ENCODE measurements at regions not wholly inside any gene's neighbourhood (a gene's known extent, or its start where the extent isn't known, plus 50 kb on each side); places are given as distances from the start of the nearest gene placed in this dataset.

GRCh38 chr9:90996154-90997065 lies 194.8 kb downstream of the SYK start:
- Mint-ChIP-seq H3K9me3 (peaks cover 23% of the 10 kb centered on the region), H3K36me3 (ENCODE audit: low read depth) (no peaks in the 10 kb centered on the region), H3K4me1 (no peaks in the 10 kb centered on the region), H3K4me3 (no peak overlapping the region), H3K27ac (no peak overlapping the region), H3K27me3 (ENCODE audit: low read depth) (no peaks in the 10 kb centered on the region)
- no peak for TF ChIP-seq CTCF (IDR thresholded peaks at IDR 0.05; ENCODE audit: unreplicated experiment in 3 of 3)

GRCh38 chr9:90998573-90998972 lies 197.0 kb downstream of the SYK start:
- Mint-ChIP-seq H3K36me3 (ENCODE audit: low read depth) (no peaks in the 10 kb centered on the region), H3K27me3 (ENCODE audit: low read depth) (no peaks in the 10 kb centered on the region), H3K4me1 (no peaks in the 10 kb centered on the region), H3K9me3 (peaks cover 14% of the 10 kb centered on the region), H3K4me3 (no peak overlapping the region), H3K27ac (no peak overlapping the region)
- no peak for TF ChIP-seq CTCF (IDR thresholded peaks at IDR 0.05; ENCODE audit: unreplicated experiment in 3 of 3)

GRCh38 chr9:90999425-91000397 lies 198.1 kb downstream of the SYK start:
- no peaks in the 10 kb centered on the region for H3K27me3 Mint-ChIP-seq (ENCODE audit: low read depth)
- no peak for TF ChIP-seq CTCF (IDR thresholded peaks at IDR 0.05; ENCODE audit: unreplicated experiment in 3 of 3)
- H3K27ac Mint-ChIP-seq: no peak overlapping the region
- no peaks in the 10 kb centered on the region for H3K4me1 Mint-ChIP-seq
- H3K4me3 Mint-ChIP-seq: no peak overlapping the region
- no peaks in the 10 kb centered on the region for H3K36me3 Mint-ChIP-seq (ENCODE audit: low read depth)
- peaks cover 8% of the 10 kb centered on the region for H3K9me3 Mint-ChIP-seq

- no peaks in the 10 kb centered on the region for H3K27me3 Mint-ChIP-seq (ENCODE audit: low read depth)
- no peak for TF ChIP-seq CTCF (IDR thresholded peaks at IDR 0.05; ENCODE audit: unreplicated experiment in 3 of 3)
- H3K27ac Mint-ChIP-seq: no peak overlapping the region
- H3K4me3 Mint-ChIP-seq: no peak overlapping the region
- no peaks in the 10 kb centered on the region for H3K36me3 Mint-ChIP-seq (ENCODE audit: low read depth)
- H3K9me3 Mint-ChIP-seq: peaks cover 8% of the 10 kb centered on the region
- H3K4me1 Mint-ChIP-seq: no peaks in the 10 kb centered on the region
Measured at GRCh38 chr9:91001146-91001611, 199.6 kb downstream of the SYK start.

GRCh38 chr9:91004484-91004883 lies 202.9 kb downstream of the SYK start:
- H3K4me1 Mint-ChIP-seq: no peaks in the 10 kb centered on the region
- no peaks in the 10 kb centered on the region for H3K36me3 Mint-ChIP-seq (ENCODE audit: low read depth)
- no peak overlapping the region for H3K4me3 Mint-ChIP-seq
- H3K27ac Mint-ChIP-seq: no peak overlapping the region
- no peak for TF ChIP-seq CTCF (IDR thresholded peaks at IDR 0.05; ENCODE audit: unreplicated experiment in 3 of 3)
- no peaks in the 10 kb centered on the region for H3K27me3 Mint-ChIP-seq (ENCODE audit: low read depth)
- H3K9me3 Mint-ChIP-seq: peaks cover 12% of the 10 kb centered on the region

Measured in nephron (organoid).